NCI-H2196 (cell line): ENCODE measurements at regions not wholly inside any gene's neighbourhood (a gene's known extent, or its start where the extent isn't known, plus 50 kb on each side); places are given as distances from the start of the nearest gene placed in this dataset.
"Not testable (repeated sequence)": the region's sequence is repeated elsewhere in the genome, so short reads cannot be mapped to it uniquely, and the experiment has no call there.

Source experiments
- DNase-seq: peaks from one replicate; lab custom pipeline; 2025; ENCODE audit not compliant: unreplicated experiment; lab: John Stamatoyannopoulos, UW

- DNase-seq, result no peak
These were observed 134.9 kb upstream of the GRIA3 start for GRCh38 chrX:123049071-123049625.

GRCh38 chrX:123060986-123061385 is 123.1 kb upstream of the GRIA3 start:
- no peak for DNase-seq

GRCh38 chrX:123064053-123064452 is 120.0 kb upstream of the GRIA3 start:
- DNase-seq, result no peak

GRCh38 chrX:123072686-123073385 is 111.2 kb upstream of the GRIA3 start:
- no peak for DNase-seq

GRCh38 chrX:123075947-123076561 is 108.0 kb upstream of the GRIA3 start:
- DNase-seq, result no peak

- DNase-seq, result no peak
These were observed 106.4 kb upstream of the GRIA3 start for GRCh38 chrX:123077631-123078030.

- no peak for DNase-seq
These were observed 104.0 kb upstream of the GRIA3 start for GRCh38 chrX:123080065-123080464.

GRCh38 chrX:123081776-123082175 is 102.3 kb upstream of the GRIA3 start:
- DNase-seq, result no peak

- no peak for DNase-seq
These were observed 100.2 kb upstream of the GRIA3 start for GRCh38 chrX:123083924-123084323.

GRCh38 chrX:123084797-123085196 is 99.3 kb upstream of the GRIA3 start:
- DNase-seq, result no peak

GRCh38 chrX:123085311-123085940 is 98.7 kb upstream of the GRIA3 start:
- DNase-seq, result no peak

GRCh38 chrX:123086768-123087167 is 97.3 kb upstream of the GRIA3 start:
- no peak for DNase-seq

- no peak for DNase-seq
These were observed 96.8 kb upstream of the GRIA3 start for GRCh38 chrX:123087326-123087725.

- DNase-seq, result no peak
These were observed 95.7 kb upstream of the GRIA3 start for GRCh38 chrX:123088331-123088730.

GRCh38 chrX:123088930-123089329 is 95.1 kb upstream of the GRIA3 start:
- no peak for DNase-seq

- no peak for DNase-seq
These were observed 90.3 kb upstream of the GRIA3 start for GRCh38 chrX:123093792-123094191.

GRCh38 chrX:123108513-123109427 is 75.3 kb upstream of the GRIA3 start:
- no peak for DNase-seq

GRCh38 chrX:123121241-123121640 is 62.8 kb upstream of the GRIA3 start:
- DNase-seq, result no peak

GRCh38 chrX:123129805-123130204 is 54.3 kb upstream of the GRIA3 start:
- DNase-seq, result not testable (repeated sequence)
